CMK (cell line): ENCODE measurements at regions not wholly inside any gene's neighbourhood (a gene's known extent, or its start where the extent isn't known, plus 50 kb on each side); places are given as distances from the start of the nearest gene placed in this dataset.

ENCODE experiments used
- DNase-seq: peaks from one replicate; pipeline ENCODE4 v3.0.0-alpha.2; 2010; ENCODE audit warnings: low read depth

DNA sequence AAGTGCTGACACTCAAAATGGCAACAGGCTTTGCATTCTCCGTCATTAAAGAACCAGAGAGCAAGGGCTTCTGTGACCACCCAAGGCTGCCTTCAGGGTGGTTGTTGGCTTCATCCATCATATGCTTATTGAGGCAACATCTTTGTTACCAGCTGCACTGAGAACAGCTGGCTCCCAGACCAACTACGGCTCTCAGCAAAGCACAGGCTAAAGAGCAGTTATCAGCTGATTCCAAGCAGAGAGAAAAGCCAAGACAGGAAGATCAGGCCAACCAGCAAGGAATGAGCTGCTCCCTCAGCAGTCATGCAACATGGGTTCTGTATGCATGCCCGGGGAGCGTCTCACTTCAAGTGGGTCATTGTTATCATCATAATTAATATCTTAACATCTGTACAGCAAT is 358.9 kb downstream of the ACTL7B start:
- no peak for DNase-seq

DNA sequence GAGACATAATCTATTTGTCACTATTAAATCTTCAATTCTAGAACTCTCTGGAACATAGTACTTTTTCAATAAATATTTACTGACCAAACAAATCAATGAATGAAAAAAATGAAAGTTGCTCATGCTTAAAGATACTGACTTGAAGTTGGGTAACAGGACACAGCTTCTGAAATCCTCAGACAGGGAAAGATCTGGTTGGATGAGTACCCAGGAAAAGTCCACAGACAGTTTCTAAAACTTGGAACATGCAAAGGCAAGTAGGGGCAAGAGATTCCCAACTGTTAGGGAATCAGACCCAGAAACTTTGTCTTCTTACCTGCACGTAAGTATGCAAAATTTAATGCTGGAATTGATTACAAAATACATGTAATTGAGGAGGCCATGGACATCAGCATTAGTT is 366.2 kb downstream of the ACTL7B start:
- no peak for DNase-seq

DNA sequence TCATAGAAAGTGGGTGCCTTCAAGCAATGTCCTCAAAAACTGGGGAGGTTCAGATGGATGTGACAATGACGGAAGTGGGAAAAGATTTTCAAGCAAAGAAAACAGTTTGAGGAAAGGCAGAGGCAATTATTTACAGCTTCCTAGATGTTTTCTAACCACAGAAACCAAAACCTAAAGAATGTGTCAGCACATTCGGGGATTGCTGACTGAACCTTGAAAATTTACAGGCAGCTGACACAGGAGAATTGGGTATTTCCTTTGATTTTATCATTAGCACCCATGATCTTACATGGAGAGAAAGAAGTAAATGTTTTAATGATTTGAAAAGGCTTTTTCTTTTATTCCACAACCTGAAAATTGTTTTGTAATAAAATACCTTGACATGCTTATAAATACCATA is 369.0 kb downstream of the ACTL7B start:
- DNase-seq = no peak

DNA sequence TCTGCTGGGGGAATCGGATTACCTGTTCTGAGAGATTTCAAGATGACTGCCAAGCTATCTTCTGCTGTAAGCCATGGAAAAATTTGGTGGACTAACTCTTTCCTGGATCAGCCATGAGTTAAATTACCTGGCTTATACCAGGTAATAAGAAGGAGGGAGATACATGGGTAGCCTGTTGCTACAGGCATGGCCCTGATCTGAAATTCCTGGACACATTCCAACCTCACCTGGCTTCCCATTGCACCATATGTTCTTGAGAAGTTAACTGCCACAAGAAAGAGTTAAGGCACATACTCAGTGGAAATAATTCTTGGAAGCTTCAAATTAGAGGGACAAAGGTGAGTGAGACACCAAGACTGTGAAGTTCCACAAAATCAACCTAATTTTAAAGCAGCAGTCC is 371.3 kb downstream of the ACTL7B start:
- no peak for DNase-seq

DNA sequence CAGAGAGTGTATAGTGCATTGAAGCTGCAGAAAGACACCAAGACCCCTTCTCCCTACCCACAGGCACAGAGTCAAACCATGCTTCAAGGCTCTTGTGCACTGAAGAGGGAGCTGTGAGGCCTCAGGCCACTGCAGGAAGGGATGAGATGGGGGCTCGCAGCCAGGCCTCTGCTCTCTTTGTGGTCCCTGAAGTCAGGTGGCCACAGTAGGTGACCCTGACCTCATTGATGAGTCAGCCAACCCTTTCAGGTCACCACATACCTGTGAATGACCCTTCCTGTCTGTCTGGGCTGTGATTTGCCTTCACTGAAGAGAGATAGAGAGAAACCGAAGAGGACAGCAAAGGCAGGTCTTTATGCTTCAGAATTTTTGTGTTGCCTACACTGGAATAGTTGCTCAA is 372.1 kb downstream of the ACTL7B start:
- no peak for DNase-seq

- DNase-seq = no peak
Observed at GRCh38 chr9:108479989-108480652, 375.7 kb downstream of the ACTL7B start.

DNA sequence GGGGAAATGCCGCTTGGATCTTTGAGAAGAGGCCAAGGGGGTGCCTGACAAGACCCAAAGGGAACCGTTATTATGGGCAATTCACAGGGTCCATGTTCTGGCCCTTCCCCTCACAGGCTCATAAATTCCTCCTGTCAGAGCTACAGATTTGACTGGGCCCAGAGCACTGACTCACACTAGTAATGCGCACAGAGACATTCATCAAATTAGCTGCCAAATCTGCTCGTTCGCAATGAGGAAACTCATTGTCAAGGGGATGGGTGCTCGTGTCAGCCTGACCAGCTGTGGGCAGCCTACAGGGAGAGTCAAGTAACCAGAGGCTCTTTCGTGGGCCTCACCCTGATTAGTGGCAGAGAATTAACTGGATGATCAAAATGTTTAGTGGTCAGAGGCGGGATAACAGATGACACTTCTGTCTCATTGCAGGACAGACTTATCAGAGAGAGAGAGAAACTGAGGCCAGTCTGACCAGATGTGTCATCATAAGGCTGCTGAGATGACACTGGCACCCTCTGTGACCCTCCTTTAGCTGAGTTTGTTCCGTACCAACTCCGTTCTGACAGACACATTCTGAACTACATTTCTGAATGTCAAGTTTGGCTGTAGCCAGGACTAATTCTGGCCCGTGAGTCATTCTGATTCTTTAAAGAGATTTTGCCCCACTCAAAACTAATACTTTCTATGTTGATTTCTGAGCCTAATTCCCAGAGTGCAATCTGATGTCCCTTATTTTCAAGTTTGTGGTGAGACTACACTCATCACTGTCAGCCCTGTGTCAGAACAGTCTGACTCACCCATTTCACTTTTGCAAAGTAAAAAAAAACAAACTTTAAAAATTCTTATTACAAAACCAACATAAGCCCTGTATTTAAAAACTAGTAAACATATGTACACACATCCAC is 377.1 kb downstream of the ACTL7B start:
- DNase-seq = no peak

DNA sequence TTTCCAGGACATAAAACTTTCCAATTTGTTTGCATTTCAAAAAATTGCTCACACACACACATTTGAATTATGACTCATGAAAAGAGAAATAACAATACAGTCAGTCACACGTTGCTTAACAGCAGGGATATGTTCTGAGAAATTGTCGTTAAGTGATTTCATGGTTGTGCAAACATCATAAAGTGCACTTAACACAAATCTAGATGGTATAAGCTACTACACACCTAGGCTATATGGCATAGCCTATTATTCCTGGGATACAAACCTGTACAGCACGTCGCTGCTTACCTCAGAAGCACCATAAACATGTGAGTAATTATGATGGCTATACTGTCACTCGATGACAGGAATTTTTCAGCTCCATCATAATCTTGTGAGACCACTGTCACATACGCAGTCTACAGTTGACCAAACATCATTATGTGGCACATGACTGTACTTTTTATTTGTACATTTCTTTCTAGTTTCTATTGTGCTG is 378.2 kb downstream of the ACTL7B start:
- no peak for DNase-seq

DNA sequence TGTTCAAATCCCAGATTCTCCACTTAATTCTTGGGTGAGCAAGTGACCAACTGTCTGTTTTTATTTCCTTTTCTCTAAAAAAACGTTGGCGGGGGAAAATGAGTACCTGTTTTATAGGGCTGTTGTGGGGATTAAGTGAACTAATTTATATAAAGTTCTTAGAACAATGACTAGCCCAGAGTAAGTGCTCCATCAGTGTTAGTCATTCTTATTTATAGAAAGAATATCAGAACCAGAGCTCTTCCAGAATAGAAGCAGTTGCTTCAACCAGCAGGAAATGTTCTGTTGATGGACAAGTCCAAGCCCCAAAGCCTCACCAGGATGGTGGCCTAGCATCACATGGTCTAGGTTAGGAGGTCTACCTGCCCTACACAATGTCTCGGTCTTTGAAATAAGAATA is 379.2 kb downstream of the ACTL7B start:
- no peak for DNase-seq

GRCh38 chr9:108475813-108476212 is 380.0 kb downstream of the ACTL7B start:
- no peak for DNase-seq

DNA sequence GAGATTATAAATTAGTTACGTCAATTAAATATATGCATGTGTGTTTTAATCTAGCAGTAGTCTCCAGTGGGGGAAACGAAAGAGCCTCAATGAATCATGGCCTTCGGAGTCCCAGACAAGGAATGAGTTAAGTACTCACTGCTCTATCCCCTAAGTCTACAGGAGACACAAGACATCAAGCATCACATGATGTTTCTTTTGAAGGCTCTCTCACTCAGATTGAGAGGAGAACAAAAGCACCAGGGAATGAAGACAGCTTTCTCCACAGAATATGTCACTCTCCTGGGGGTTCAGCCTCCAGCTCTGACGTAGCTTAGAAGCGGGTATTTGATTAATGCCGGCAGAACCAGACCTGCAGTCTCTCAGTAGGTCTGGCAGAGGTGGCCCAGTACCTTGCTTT is 381.4 kb downstream of the ACTL7B start:
- no peak for DNase-seq

GRCh38 chr9:108473209-108474112 is 382.3 kb downstream of the ACTL7B start:
- DNase-seq = no peak

- no peak for DNase-seq
Observed at GRCh38 chr9:108469654-108470053, 386.1 kb downstream of the ACTL7B start.

DNA sequence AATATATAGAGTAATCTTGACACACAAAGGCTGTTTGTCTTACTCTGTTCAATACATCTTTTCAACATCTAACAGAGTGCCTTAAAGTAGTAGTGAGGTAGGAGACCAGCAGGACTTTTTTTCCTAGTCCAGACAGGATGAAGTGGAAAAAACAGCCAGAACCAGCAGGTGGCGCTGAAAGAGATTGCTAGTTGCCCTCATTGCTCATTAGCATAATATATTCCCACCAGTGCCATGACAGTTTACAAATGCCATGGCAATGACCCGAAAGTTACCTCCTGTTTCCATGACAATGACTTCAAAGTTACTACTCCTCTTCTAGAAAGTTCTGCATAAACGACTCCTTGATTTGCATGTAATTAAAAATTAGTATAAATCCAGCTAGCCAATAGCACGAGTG is 387.4 kb downstream of the ACTL7B start:
- DNase-seq = no peak

DNA sequence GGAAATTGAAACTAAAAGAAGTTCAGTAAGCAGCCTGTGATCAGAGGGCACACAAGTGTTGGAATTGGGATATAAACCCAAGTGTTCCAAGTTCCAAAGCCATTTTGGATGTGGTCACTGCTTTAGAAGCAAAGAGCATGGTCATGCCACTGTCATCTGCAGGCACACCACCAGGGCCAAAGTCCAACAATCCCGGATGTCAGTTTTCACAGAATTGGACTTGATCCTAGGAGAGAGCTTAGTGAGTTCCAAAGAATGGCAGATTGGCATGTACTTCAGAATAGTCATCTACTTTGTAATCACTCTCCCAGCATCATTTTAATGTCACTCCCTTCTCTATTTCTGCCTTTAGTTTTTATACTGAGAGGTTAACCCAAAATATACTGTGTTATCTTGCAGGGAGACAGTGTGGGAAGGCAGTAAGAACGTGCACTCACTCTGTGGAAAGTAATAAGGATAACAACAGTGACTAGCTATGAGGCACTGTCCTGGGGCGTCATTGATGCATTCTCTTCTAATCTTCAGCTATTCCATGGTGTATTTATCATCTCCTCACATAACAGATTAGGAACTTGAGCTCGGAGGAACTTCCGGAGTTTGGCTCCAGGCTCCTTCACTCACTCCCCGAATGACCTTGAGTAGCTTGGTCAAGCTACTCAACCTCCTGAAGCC is 388.0 kb downstream of the ACTL7B start:
- DNase-seq = no peak

GRCh38 chr9:108467161-108467560 is 388.6 kb downstream of the ACTL7B start:
- DNase-seq = no peak

GRCh38 chr9:108466304-108466703 is 389.5 kb downstream of the ACTL7B start:
- DNase-seq = no peak

- DNase-seq = no peak
Observed at GRCh38 chr9:108463932-108464606, 391.7 kb downstream of the ACTL7B start.

DNA sequence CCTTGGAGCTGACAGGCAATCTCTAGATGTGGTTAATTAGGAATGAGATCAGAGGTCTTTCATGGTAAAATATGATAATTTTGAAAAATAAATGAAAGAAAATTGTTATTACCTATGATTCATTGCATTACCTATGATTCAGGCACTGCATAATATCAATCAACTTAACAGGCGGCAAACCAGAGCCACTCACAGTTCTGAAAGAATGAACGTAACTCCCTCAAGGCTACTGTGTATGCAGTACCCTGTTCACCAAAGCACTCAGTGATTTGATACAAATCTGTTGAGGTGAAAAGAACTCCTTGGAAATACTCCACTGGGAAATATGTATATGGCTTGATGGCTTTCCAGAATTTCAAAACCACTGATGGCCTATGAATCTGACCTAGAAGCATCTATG is 398.9 kb downstream of the ACTL7B start:
- no peak for DNase-seq

GRCh38 chr9:108445431-108446071 is 410.2 kb downstream of the ACTL7B start:
- DNase-seq = no peak
